ENCODE measurements at regions not wholly inside any gene's neighbourhood (a gene's known extent, or its start where the extent isn't known, plus 50 kb on each side); places are given as distances from the start of the nearest gene placed in this dataset.
"Not testable (repeated sequence)": the region's sequence is repeated elsewhere in the genome, so short reads cannot be mapped to it uniquely, and the experiment has no call there.

GRCh38 chr16:33009468-33009867 lies 184.6 kb upstream of the TP53TG3C start:
- H3K9me3 ChIP-seq (ENCODE audit: control insufficient read depth in 4 of 4, low read length in 3 of 4); H3K9ac ChIP-seq (ENCODE audit: low read depth in 1 of 2, low read length in 2 of 2); H3K27ac ChIP-seq (ENCODE audit: low read depth in 1 of 2, low read length in 2 of 2); H3K27me3 ChIP-seq (ENCODE audit: control insufficient read depth in 4 of 4, insufficient read depth in 4 of 4, low read length in 3 of 4); DNase-seq (ENCODE audit: low spot score); H3K36me3 ChIP-seq (ENCODE audit: control insufficient read depth in 4 of 4, insufficient read depth in 3 of 4, low read depth in 1 of 4, low read length in 3 of 4); H3K4me3 ChIP-seq (ENCODE audit: low read depth in 1 of 3, low read length in 3 of 3); H3K4me1 ChIP-seq (ENCODE audit: control insufficient read depth in 4 of 4, insufficient read depth in 4 of 4, low read length in 3 of 4): not testable (repeated sequence)
- 25% methylated on average over 8 of the region's 10 CpGs for WGBS
- peak in 1 of 2 donors; percentile 42 for TF ChIP-seq RAD21 (IDR thresholded peaks at IDR 0.05)

- H3K4me1 ChIP-seq (ENCODE audit: control insufficient read depth in 4 of 4, insufficient read depth in 4 of 4, low read length in 3 of 4); H3K9ac ChIP-seq (ENCODE audit: low read depth in 1 of 2, low read length in 2 of 2); H3K4me3 ChIP-seq (ENCODE audit: low read depth in 1 of 3, low read length in 3 of 3); DNase-seq (ENCODE audit: low spot score); H3K9me3 ChIP-seq (ENCODE audit: control insufficient read depth in 4 of 4, low read length in 3 of 4); H3K27ac ChIP-seq (ENCODE audit: low read depth in 1 of 2, low read length in 2 of 2); H3K36me3 ChIP-seq (ENCODE audit: control insufficient read depth in 4 of 4, insufficient read depth in 3 of 4, low read depth in 1 of 4, low read length in 3 of 4); H3K27me3 ChIP-seq (ENCODE audit: control insufficient read depth in 4 of 4, insufficient read depth in 4 of 4, low read length in 3 of 4): not testable (repeated sequence)
- 54% methylated on average over 13 of the region's 15 CpGs for WGBS
Observed at GRCh38 chr16:33027121-33027520, 166.9 kb upstream of the TP53TG3C start.

GRCh38 chr16:33027941-33028340 lies 166.1 kb upstream of the TP53TG3C start:
- H3K36me3 ChIP-seq (ENCODE audit: control insufficient read depth in 4 of 4, insufficient read depth in 3 of 4, low read depth in 1 of 4, low read length in 3 of 4); H3K9ac ChIP-seq (ENCODE audit: low read depth in 1 of 2, low read length in 2 of 2); H3K27me3 ChIP-seq (ENCODE audit: control insufficient read depth in 4 of 4, insufficient read depth in 4 of 4, low read length in 3 of 4); H3K9me3 ChIP-seq (ENCODE audit: control insufficient read depth in 4 of 4, low read length in 3 of 4); DNase-seq (ENCODE audit: low spot score); H3K4me1 ChIP-seq (ENCODE audit: control insufficient read depth in 4 of 4, insufficient read depth in 4 of 4, low read length in 3 of 4); H3K27ac ChIP-seq (ENCODE audit: low read depth in 1 of 2, low read length in 2 of 2); H3K4me3 ChIP-seq (ENCODE audit: low read depth in 1 of 3, low read length in 3 of 3): not testable (repeated sequence)
- WGBS: 44% methylated on average over 43 of the region's 49 CpGs

GRCh38 chr16:33028707-33029390 lies 165.2 kb upstream of the TP53TG3C start:
- not testable (repeated sequence) for H3K4me3 ChIP-seq (ENCODE audit: low read depth in 1 of 3, low read length in 3 of 3)

GRCh38 chr16:33048849-33049248 lies 145.2 kb upstream of the TP53TG3C start:
- not testable (repeated sequence) for DNase-seq (ENCODE audit: low spot score)

More at GRCh38 chr16:33028707-33029390, 165.2 kb upstream of the TP53TG3C start:
- H3K27me3 ChIP-seq (ENCODE audit: control insufficient read depth in 4 of 4, insufficient read depth in 4 of 4, low read length in 3 of 4); H3K4me1 ChIP-seq (ENCODE audit: control insufficient read depth in 4 of 4, insufficient read depth in 4 of 4, low read length in 3 of 4); H3K9me3 ChIP-seq (ENCODE audit: control insufficient read depth in 4 of 4, low read length in 3 of 4); H3K9ac ChIP-seq (ENCODE audit: low read depth in 1 of 2, low read length in 2 of 2); H3K36me3 ChIP-seq (ENCODE audit: control insufficient read depth in 4 of 4, insufficient read depth in 3 of 4, low read depth in 1 of 4, low read length in 3 of 4); DNase-seq (ENCODE audit: low spot score); H3K27ac ChIP-seq (ENCODE audit: low read depth in 1 of 2, low read length in 2 of 2): not testable (repeated sequence)
- WGBS: 37% methylated on average over 64 of the region's 69 CpGs

GRCh38 chr16:33059206-33059605 lies 134.8 kb upstream of the TP53TG3C start:
- Histone ChIP-seq H3K4me1 (ENCODE audit: control insufficient read depth in 4 of 4, insufficient read depth in 4 of 4, low read length in 3 of 4) (no peaks in the 10 kb centered on the region), H3K9ac (ENCODE audit: low read depth in 1 of 2, low read length in 2 of 2) (no peak overlapping the region), H3K27ac (ENCODE audit: low read depth in 1 of 2, low read length in 2 of 2) (no peak overlapping the region), H3K36me3 (ENCODE audit: control insufficient read depth in 4 of 4, insufficient read depth in 3 of 4, low read depth in 1 of 4, low read length in 3 of 4) (no peaks in the 10 kb centered on the region), H3K4me3 (ENCODE audit: low read depth in 1 of 3, low read length in 3 of 3) (no peak overlapping the region), H3K9me3 (ENCODE audit: control insufficient read depth in 4 of 4, low read length in 3 of 4) (no peaks in the 10 kb centered on the region), H3K27me3 (ENCODE audit: control insufficient read depth in 4 of 4, insufficient read depth in 4 of 4, low read length in 3 of 4) (no peaks in the 10 kb centered on the region)
- DNase-seq (ENCODE audit: low spot score): no peak
- 34% methylated on average over 44 of the region's 44 CpGs for WGBS
- TF ChIP-seq ATF3 (IDR thresholded peaks at IDR 0.05) (no peak), MAX (IDR thresholded peaks at IDR 0.05) (no peak), REST (IDR thresholded peaks at IDR 0.05) (no peak), YY1 (IDR thresholded peaks at IDR 0.05) (no peak), HNF4A (conservative IDR thresholded peaks at IDR 0.05) (no peak), RAD21 (IDR thresholded peaks at IDR 0.05) (no peak), GABPA (IDR thresholded peaks at IDR 0.05 in 1 of 2, conservative IDR thresholded peaks at IDR 0.05 in 1 of 2) (no peak), RXRA (IDR thresholded peaks at IDR 0.05) (no peak), SP1 (IDR thresholded peaks at IDR 0.05) (no peak)

More at GRCh38 chr16:33048849-33049248, 145.2 kb upstream of the TP53TG3C start:
- H3K36me3 ChIP-seq (ENCODE audit: control insufficient read depth in 4 of 4, insufficient read depth in 3 of 4, low read depth in 1 of 4, low read length in 3 of 4); H3K4me3 ChIP-seq (ENCODE audit: low read depth in 1 of 3, low read length in 3 of 3); H3K4me1 ChIP-seq (ENCODE audit: control insufficient read depth in 4 of 4, insufficient read depth in 4 of 4, low read length in 3 of 4); H3K9ac ChIP-seq (ENCODE audit: low read depth in 1 of 2, low read length in 2 of 2); H3K27me3 ChIP-seq (ENCODE audit: control insufficient read depth in 4 of 4, insufficient read depth in 4 of 4, low read length in 3 of 4); H3K9me3 ChIP-seq (ENCODE audit: control insufficient read depth in 4 of 4, low read length in 3 of 4); H3K27ac ChIP-seq (ENCODE audit: low read depth in 1 of 2, low read length in 2 of 2): not testable (repeated sequence)
- WGBS: 27% methylated on average over 4 of the region's 4 CpGs

All from liver (tissue), 7 donors.